GM12891 (cell line): ENCODE measurements at regions not wholly inside any gene's neighbourhood (a gene's known extent, or its start where the extent isn't known, plus 50 kb on each side); places are given as distances from the start of the nearest gene placed in this dataset.

Source experiments
- POLR2A ChIP-seq: IDR thresholded peaks from 2 replicates; pipeline ENCODE4 v1.6.1; 2011; ENCODE audit warnings: low read depth, low read length, control low read depth
- SPI1 ChIP-seq: IDR thresholded peaks from 2 replicates; pipeline ENCODE4 v1.6.1; 2011; ENCODE audit warnings: low read depth, low read length, control low read depth
- TAF1 ChIP-seq: IDR thresholded peaks from 2 replicates; pipeline ENCODE4 v1.6.1; 2011; ENCODE audit warnings: low read depth, low read length, control low read depth

DNA sequence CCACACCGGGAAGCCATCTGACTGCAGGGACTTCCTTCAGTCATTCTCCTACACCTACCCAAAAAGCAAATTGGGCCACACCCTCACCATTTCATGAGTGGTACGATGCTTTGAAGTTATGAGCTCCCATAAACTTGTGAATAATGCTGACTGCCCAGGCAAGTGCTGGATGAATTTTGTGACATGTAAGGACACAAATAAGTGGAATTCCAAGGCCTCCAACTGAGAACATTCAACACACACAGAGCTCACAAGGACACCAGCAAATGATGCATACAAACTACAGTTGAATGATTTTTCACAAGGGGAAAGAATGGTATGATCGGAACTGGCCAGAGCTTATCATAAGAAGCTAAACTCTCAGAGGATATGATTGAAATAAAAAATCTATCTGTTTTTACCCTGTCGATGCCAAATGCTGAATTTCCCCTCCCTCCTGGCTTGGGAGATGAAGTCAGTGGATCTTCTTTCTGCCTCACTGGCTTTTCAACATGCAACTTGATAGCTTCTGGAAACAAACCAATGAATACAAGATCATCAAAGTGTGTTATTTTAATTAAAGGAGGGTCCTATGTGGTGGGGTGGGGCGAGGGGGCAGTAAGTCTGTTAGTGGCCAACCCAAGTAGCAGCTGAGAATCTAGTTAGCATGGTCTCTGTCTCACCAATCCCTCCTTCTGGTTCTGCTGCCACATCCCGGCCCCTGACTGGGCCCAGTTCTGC is 123.8 kb downstream of the WT1 start:
- TF ChIP-seq POLR2A = no peak
- TF ChIP-seq TAF1 = no peak
- no peak for TF ChIP-seq SPI1
